Activated CD4-positive, alpha-beta T cell treated with anti-CD3 and anti-CD28 coated beads, Interleukin-2, amount 10 ng/mL, durations not matched to agents 24 days and 14 days (primary cell): ENCODE measurements at regions not wholly inside any gene's neighbourhood (a gene's known extent, or its start where the extent isn't known, plus 50 kb on each side); places are given as distances from the start of the nearest gene placed in this dataset.
"Not testable (repeated sequence)": the region's sequence is repeated elsewhere in the genome, so short reads cannot be mapped to it uniquely, and the experiment has no call there.

Source experiments
- DNase-seq: peaks from one replicate; pipeline ENCODE4 v3.0.0; 2022
- H3K27ac Mint-ChIP-seq: one replicate; pipeline ENCODE4 v1.8.0; 2022; ENCODE audit warnings: mild to moderate bottlenecking, mixed read lengths
- H3K27me3 Mint-ChIP-seq: one replicate; pipeline ENCODE4 v1.8.0; 2022; ENCODE audit warnings: mixed read lengths
- H3K36me3 Mint-ChIP-seq: one replicate; pipeline ENCODE4 v1.8.0; 2022; ENCODE audit warnings: low read depth, mild to moderate bottlenecking, mixed read lengths
- H3K4me1 Mint-ChIP-seq: one replicate; pipeline ENCODE4 v1.8.0; 2021; ENCODE audit warnings: mixed read lengths
- H3K4me3 Mint-ChIP-seq: one replicate; pipeline ENCODE4 v1.8.0; 2022; ENCODE audit warnings: mild to moderate bottlenecking, moderate library complexity, mixed read lengths
- H3K9me3 Mint-ChIP-seq: one replicate; pipeline ENCODE4 v1.8.0; 2021; ENCODE audit warnings: mixed read lengths
- intact Hi-C: fragments of 100-400 bp; cut with micrococcal nuclease; formaldehyde crosslinking; loops from one replicate; pipeline ENCODE4 v1.15.1; 2023

DNA sequence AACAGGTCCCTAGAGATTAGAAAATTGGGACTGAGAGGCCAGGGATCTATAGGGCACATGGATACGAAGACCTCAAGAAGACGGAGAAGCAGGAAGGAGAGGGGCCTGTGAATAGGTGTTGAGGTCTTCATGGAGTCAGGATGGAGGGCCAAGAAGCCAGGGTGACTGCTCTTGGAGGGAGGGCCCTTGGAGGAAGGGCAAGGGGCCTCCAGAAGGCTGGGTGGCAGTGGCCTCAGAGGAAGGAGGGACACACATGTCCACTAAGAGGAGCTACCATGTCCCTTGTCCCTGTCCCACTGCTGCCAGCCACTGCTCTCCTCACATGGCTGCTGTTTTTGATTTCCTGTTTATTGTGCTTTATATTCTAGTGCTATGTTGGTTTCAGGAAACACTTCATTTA, 589.5 kb upstream of the B3GAT1 start:
- intact Hi-C loops, result no loop called here

DNA sequence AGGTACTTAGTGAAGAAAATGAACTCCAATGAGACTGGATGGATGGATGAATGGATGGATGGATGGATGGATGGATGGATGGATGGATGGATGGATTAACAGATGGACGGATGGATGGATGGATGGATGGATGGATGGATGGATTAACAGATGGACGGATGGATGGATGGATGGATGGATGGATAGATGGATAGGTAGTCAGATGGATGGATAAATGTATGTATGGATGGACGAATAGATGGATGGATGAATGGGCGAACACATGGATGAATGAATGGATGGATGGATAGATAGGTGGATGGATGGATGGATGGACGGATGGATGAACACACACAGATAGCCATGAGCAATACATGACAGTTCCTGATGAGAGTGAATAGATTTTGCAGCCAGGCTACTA, 589.0 kb upstream of the B3GAT1 start:
- H3K27me3 Mint-ChIP-seq, H3K9me3 Mint-ChIP-seq, intact Hi-C loops, H3K4me1 Mint-ChIP-seq, DNase-seq, H3K4me3 Mint-ChIP-seq, H3K36me3 Mint-ChIP-seq, H3K27ac Mint-ChIP-seq: not testable (repeated sequence)

More for the DNA sequence above, 589.5 kb upstream of the B3GAT1 start:
- Mint-ChIP-seq H3K4me1 (no peaks in the 10 kb centered on the region), H3K36me3 (no peaks in the 10 kb centered on the region), H3K9me3 (no peaks in the 10 kb centered on the region), H3K27ac (no peak overlapping the region), H3K4me3 (no peak overlapping the region), H3K27me3 (peaks cover 4% of the 10 kb centered on the region)
- no peak for DNase-seq

- no peaks in the 10 kb centered on the region for H3K36me3 Mint-ChIP-seq
- intact Hi-C loops, result no loop called here
- H3K4me3 Mint-ChIP-seq, result no peak overlapping the region
- H3K27ac Mint-ChIP-seq, result no peak overlapping the region
- peaks cover 4% of the 10 kb centered on the region for H3K27me3 Mint-ChIP-seq
- H3K9me3 Mint-ChIP-seq, result no peaks in the 10 kb centered on the region
- DNase-seq, result no peak
- no peaks in the 10 kb centered on the region for H3K4me1 Mint-ChIP-seq
These were observed 587.5 kb upstream of the B3GAT1 start for GRCh38 chr11:134999590-134999989.

- Mint-ChIP-seq H3K9me3 (no peaks in the 10 kb centered on the region), H3K36me3 (no peaks in the 10 kb centered on the region), H3K27ac (no peak overlapping the region), H3K4me1 (no peaks in the 10 kb centered on the region), H3K27me3 (peaks cover 6% of the 10 kb centered on the region), H3K4me3 (no peak overlapping the region)
- intact Hi-C loops, result no loop called here
- no peak for DNase-seq
These were observed 585.7 kb upstream of the B3GAT1 start for GRCh38 chr11:134997652-134998320.

GRCh38 chr11:134995741-134996140, 583.7 kb upstream of the B3GAT1 start:
- intact Hi-C loops, result no loop called here
- Mint-ChIP-seq H3K36me3 (no peaks in the 10 kb centered on the region), H3K27ac (no peak overlapping the region), H3K4me3 (no peak overlapping the region), H3K27me3 (peaks cover 8% of the 10 kb centered on the region), H3K4me1 (no peaks in the 10 kb centered on the region), H3K9me3 (no peaks in the 10 kb centered on the region)
- DNase-seq, result no peak

DNA sequence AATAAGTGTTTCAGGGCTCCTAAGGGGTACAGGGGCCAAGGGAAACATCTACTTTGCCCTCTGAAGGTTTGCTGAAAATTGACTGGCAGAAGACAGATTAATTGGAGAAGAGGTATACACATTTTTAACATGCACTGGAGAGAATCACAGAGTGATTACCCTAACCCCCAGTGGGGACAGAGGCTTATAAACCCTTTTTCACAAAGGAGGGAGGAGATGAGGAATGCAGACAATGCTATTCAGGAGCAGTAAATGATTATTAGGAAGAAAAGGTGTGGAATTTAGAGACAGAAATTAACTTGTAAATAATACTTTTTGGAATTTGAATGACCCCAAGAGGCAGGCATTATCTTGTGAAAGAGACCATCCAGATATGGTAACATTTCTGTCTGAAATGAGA, 582.4 kb upstream of the B3GAT1 start:
- Mint-ChIP-seq H3K9me3 (no peaks in the 10 kb centered on the region), H3K4me3 (no peak overlapping the region), H3K36me3 (no peaks in the 10 kb centered on the region), H3K27ac (no peak overlapping the region), H3K4me1 (no peaks in the 10 kb centered on the region), H3K27me3 (peaks cover 8% of the 10 kb centered on the region)
- intact Hi-C loops, result no loop called here
- no peak for DNase-seq

GRCh38 chr11:134993691-134994243, 581.7 kb upstream of the B3GAT1 start:
- H3K4me3 Mint-ChIP-seq, result no peak overlapping the region
- H3K27ac Mint-ChIP-seq, result no peak overlapping the region
- intact Hi-C loops, result no loop called here
- no peaks in the 10 kb centered on the region for H3K9me3 Mint-ChIP-seq
- no peaks in the 10 kb centered on the region for H3K36me3 Mint-ChIP-seq
- H3K4me1 Mint-ChIP-seq, result no peaks in the 10 kb centered on the region
- H3K27me3 Mint-ChIP-seq, result peaks cover 8% of the 10 kb centered on the region
- no peak for DNase-seq

DNA sequence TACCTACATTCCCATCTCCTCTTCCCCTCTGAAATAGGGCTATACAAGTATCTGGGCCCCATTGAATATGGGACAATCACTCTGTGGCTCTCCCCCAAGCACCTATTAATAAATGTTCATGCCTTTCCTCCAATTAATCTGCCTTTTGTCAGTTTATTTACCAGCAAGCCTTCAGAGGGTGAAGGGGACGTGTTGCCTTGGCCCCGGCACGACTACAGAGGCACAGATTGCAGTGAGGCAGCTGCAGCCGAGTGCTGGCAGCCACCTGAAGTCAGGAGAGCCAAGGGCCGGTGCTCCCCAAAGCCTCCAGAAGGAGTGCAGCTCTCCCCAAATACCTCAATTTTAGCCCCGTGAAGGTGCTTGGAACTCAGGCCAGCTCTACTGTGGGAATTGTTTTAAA, 580.9 kb upstream of the B3GAT1 start:
- H3K4me1 Mint-ChIP-seq, result no peaks in the 10 kb centered on the region
- intact Hi-C loops, result no loop called here
- no peak overlapping the region for H3K27ac Mint-ChIP-seq
- no peaks in the 10 kb centered on the region for H3K36me3 Mint-ChIP-seq
- no peak overlapping the region for H3K4me3 Mint-ChIP-seq
- no peak for DNase-seq
- peaks cover 8% of the 10 kb centered on the region for H3K27me3 Mint-ChIP-seq
- H3K9me3 Mint-ChIP-seq, result no peaks in the 10 kb centered on the region

DNA sequence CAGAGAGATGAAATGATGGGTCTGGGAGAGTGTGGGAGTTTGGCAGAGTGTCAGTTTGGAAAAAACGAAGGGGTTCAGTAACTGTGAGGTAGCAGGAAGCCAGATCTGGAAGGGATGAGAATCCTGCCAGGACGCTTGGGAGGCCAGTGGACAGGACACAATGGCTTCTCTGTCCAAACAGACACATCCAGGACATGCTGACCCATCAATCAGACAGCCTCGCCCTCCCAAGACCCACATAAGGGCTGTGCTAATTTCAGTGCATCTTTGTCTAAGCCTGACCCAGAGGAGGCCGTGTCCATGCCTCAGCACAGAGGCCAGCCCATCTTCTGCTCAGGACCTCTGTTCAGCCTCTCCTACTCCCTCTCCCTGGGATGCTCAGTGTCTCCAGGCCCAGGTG, 576.5 kb upstream of the B3GAT1 start:
- intact Hi-C loops, result no loop called here
- H3K27me3 Mint-ChIP-seq, result peaks cover 2% of the 10 kb centered on the region
- H3K27ac Mint-ChIP-seq, result no peak overlapping the region
- no peaks in the 10 kb centered on the region for H3K36me3 Mint-ChIP-seq
- H3K9me3 Mint-ChIP-seq, result no peaks in the 10 kb centered on the region
- no peak overlapping the region for H3K4me3 Mint-ChIP-seq
- peaks cover 2% of the 10 kb centered on the region for H3K4me1 Mint-ChIP-seq
- no peak for DNase-seq

GRCh38 chr11:134987822-134988221, 575.8 kb upstream of the B3GAT1 start:
- Mint-ChIP-seq H3K9me3 (no peaks in the 10 kb centered on the region), H3K4me3 (no peak overlapping the region), H3K36me3 (no peaks in the 10 kb centered on the region), H3K4me1 (peaks cover 2% of the 10 kb centered on the region), H3K27me3 (peaks cover 2% of the 10 kb centered on the region), H3K27ac (no peak overlapping the region)
- intact Hi-C loops, result no loop called here
- no peak for DNase-seq

DNA sequence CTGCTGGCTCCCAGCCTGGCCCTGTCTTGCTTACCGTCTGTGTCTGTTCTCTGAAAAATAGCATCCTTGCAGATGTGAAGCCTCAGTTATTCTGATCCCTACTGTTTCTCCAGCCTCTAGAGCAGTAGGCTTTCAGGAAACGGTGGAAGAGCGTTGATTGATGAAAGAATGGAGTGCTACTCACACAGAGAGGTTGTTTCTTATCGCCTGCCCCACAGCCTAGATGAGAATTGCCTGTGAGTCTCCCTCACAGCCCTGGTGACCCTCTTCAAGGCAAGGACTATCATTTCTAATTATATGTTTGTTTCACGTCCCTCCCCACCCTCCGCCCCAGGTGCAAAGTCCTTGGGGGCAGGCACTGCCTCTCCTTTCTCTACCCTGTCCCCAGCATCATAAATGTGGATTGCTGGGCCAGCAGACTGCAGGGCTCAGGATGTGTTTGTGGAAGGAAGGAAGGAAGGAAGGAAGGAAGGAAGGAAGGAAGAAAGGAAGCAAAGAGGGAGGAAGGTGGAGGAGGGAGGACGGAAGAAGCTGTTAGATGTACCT, 575.3 kb upstream of the B3GAT1 start:
- peaks cover under 1% of the 10 kb centered on the region for H3K27me3 Mint-ChIP-seq
- no peaks in the 10 kb centered on the region for H3K36me3 Mint-ChIP-seq
- peaks cover 2% of the 10 kb centered on the region for H3K4me1 Mint-ChIP-seq
- intact Hi-C loops, result no loop called here
- no peaks in the 10 kb centered on the region for H3K9me3 Mint-ChIP-seq
- no peak overlapping the region for H3K27ac Mint-ChIP-seq
- no peak for DNase-seq
- no peak overlapping the region for H3K4me3 Mint-ChIP-seq

DNA sequence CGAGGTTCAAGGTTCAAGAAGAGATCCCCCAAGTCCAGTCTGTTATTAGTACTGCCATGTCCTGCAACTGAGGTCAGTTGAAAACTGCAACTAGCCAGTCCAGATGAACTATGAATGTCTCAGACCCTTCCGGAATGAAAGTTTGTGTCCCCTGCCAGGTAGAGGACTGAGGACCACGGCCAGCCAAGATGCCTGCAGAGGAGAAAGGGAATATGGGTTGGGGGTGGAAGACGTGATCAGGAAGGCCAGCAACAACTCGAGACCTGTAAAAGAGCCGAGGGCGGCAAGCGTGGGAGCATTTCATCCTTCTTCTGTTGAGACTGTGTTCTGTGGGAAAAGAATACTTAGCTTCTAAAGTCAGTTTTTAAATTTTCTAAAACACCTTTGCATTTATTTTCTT, 572.4 kb upstream of the B3GAT1 start:
- intact Hi-C loops, result no loop called here
- no peak for DNase-seq
- Mint-ChIP-seq H3K9me3 (no peaks in the 10 kb centered on the region), H3K4me1 (peaks cover 2% of the 10 kb centered on the region), H3K27me3 (no peaks in the 10 kb centered on the region), H3K4me3 (no peak overlapping the region), H3K36me3 (no peaks in the 10 kb centered on the region), H3K27ac (no peak overlapping the region)

- H3K27me3 Mint-ChIP-seq, intact Hi-C loops, H3K4me3 Mint-ChIP-seq, H3K27ac Mint-ChIP-seq, H3K36me3 Mint-ChIP-seq, H3K9me3 Mint-ChIP-seq, DNase-seq, H3K4me1 Mint-ChIP-seq: not testable (repeated sequence)
These were observed 570.4 kb upstream of the B3GAT1 start for GRCh38 chr11:134982432-134982831.

DNA sequence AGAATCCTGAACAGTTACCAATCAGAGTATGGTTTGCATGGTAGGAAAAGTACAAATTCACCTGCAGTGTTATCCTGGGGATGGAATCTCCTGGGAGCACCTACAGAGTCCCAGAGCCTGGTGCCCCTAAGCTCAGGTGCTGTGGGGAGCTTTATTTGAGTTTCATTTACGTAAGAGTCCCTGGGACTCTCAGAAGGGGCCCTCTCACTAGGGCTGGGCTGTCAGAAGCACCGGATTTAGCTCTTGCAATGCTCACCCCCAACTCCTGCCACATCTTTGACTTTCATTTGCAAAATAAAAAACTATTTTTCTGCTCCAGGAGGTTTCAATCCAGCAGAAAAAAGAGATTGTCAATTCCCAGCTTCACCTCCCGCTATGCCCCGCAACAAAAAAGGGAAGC, 569.8 kb upstream of the B3GAT1 start:
- Mint-ChIP-seq H3K4me3 (no peak overlapping the region), H3K36me3 (no peaks in the 10 kb centered on the region)

More for the DNA sequence above, 569.8 kb upstream of the B3GAT1 start:
- no peak overlapping the region for H3K27ac Mint-ChIP-seq
- H3K4me1 Mint-ChIP-seq, result peaks cover 2% of the 10 kb centered on the region
- no peaks in the 10 kb centered on the region for H3K27me3 Mint-ChIP-seq
- intact Hi-C loops, result no loop called here
- H3K9me3 Mint-ChIP-seq, result no peaks in the 10 kb centered on the region
- DNase-seq, result no peak
